Tibial artery (tissue), 4 donors: ENCODE measurements at regions not wholly inside any gene's neighbourhood (a gene's known extent, or its start where the extent isn't known, plus 50 kb on each side); places are given as distances from the start of the nearest gene placed in this dataset.

Source experiments
- DNase-seq, 2 donors: peaks; one replicate each; pipeline ENCODE4 v3.0.0-alpha.2; 2019
- H3K27ac ChIP-seq, 2 donors: fragments of 200-600 bp; sonication (generic) in 1 of 2; 1 replicate in 1 of 2; 2 replicates in 1 of 2; pipeline ENCODE4 v1.5.1; 2018 to 2019; ENCODE audit warnings: mild to moderate bottlenecking in 1 of 2
- H3K27me3 ChIP-seq, 2 donors: fragments of 200-600 bp; sonication (generic) in 1 of 2; one replicate each; pipeline versions ENCODE4 v1.5.1 to v1.6.0; 2016 to 2019
- H3K36me3 ChIP-seq, 3 donors: fragments of 200-600 bp; sonication (generic) in 2 of 3; one replicate each; pipeline ENCODE4 v1.5.1; 2016 to 2019; ENCODE audit warnings: mild to moderate bottlenecking in 2 of 3
- H3K4me1 ChIP-seq, 4 donors: fragments of 200-600 bp; sonication (generic) in 2 of 4; 1 replicate in 3 of 4; 2 replicates in 1 of 4; pipeline ENCODE4 v1.5.1; 2016 to 2019
- H3K4me3 ChIP-seq, 2 donors: fragments of 200-600 bp; sonication (generic) in 1 of 2; 1 replicate in 1 of 2; 2 replicates in 1 of 2; pipeline ENCODE4 v1.5.1; 2018 to 2019; ENCODE audit warnings: mild to moderate bottlenecking in 2 of 2
- H3K9me3 ChIP-seq, 3 donors: fragments of 200-600 bp; sonication (generic) in 1 of 3; one replicate each; pipeline ENCODE4 v1.5.1; 2016 to 2019
- intact Hi-C: fragments of 100-400 bp; cut with DNase I; formaldehyde crosslinking; loops from one replicate; pipeline ENCODE4 v1.15.0; 2023; ENCODE audit warnings: low total_unique reads
- TF ChIP-seq, protein P1 (sequence below), 2 experiments: fragments of 200-600 bp in 1 of 2; fragments of 450-650 bp in 1 of 2; IDR thresholded peaks; one replicate each; pipeline ENCODE4 v1.5.1; 2017 to 2019; ENCODE audit warnings: antibody characterized with exemption in 2 of 2, mild to moderate bottlenecking in 1 of 2, moderate library complexity in 1 of 2

DNA sequence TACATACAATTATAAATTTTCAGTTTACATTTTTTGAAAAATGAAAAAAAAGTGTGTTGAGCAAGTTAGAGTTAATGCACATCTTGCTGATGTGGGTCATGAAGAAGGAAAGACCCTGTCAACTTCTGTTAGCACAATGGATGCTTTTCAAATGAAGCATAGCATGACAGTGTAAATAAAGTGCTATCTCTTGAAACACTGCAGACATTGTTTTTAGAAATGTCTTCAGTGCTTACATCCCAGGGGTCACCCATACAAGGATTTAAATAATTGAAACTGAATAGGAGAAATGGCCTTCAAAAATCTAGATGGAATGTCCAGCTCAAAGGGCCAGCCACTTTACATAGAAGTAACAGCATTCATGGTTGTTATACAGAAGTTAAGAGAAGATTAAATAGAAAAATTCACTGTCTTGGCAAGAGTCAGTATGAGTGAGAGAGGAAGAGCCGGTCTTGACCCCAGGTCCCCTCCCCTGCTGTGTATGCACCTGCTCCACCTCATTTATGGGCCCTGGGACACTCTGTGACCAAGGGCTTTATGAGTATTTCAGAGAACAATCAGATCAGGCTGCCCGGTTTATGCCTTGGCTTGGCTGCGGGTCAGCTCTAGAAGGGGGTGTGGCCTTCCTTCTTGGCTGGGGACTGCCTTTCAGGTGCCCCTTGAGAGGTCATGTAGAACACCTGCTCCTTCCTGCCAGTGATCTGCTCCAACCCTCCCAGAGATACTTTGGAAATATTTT lies 237.7 kb upstream of the TMEM72 start:
- H3K4me3 ChIP-seq, result no peak overlapping the region
- H3K9me3 ChIP-seq, result no peaks in the 10 kb centered on the region
- TF ChIP-seq, protein P1, sequence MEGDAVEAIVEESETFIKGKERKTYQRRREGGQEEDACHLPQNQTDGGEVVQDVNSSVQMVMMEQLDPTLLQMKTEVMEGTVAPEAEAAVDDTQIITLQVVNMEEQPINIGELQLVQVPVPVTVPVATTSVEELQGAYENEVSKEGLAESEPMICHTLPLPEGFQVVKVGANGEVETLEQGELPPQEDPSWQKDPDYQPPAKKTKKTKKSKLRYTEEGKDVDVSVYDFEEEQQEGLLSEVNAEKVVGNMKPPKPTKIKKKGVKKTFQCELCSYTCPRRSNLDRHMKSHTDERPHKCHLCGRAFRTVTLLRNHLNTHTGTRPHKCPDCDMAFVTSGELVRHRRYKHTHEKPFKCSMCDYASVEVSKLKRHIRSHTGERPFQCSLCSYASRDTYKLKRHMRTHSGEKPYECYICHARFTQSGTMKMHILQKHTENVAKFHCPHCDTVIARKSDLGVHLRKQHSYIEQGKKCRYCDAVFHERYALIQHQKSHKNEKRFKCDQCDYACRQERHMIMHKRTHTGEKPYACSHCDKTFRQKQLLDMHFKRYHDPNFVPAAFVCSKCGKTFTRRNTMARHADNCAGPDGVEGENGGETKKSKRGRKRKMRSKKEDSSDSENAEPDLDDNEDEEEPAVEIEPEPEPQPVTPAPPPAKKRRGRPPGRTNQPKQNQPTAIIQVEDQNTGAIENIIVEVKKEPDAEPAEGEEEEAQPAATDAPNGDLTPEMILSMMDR (IDR thresholded peaks at IDR 0.05), result no peak
- DNase-seq, result no peak
- no peaks in the 10 kb centered on the region for H3K36me3 ChIP-seq
- intact Hi-C loops, result no loop called here
- no peaks in the 10 kb centered on the region for H3K27me3 ChIP-seq
- peaks cover 0 to 11% (median 7%) of the 10 kb centered on the region in 4 donors for H3K4me1 ChIP-seq
- no peak overlapping the region for H3K27ac ChIP-seq

- TF ChIP-seq, protein P1 (IDR thresholded peaks at IDR 0.05), result no peak
- H3K36me3 ChIP-seq, result no peaks in the 10 kb centered on the region
- H3K9me3 ChIP-seq, result no peaks in the 10 kb centered on the region
- no peaks in the 10 kb centered on the region for H3K27me3 ChIP-seq
- intact Hi-C loops, result no loop called here
- H3K27ac ChIP-seq, result no peak overlapping the region
- H3K4me3 ChIP-seq, result no peak overlapping the region
- peaks cover 0 to 17% (median 8%) of the 10 kb centered on the region in 4 donors for H3K4me1 ChIP-seq
- no peak for DNase-seq
Observed at GRCh38 chr10:44674536-44675386, 236.4 kb upstream of the TMEM72 start.

DNA sequence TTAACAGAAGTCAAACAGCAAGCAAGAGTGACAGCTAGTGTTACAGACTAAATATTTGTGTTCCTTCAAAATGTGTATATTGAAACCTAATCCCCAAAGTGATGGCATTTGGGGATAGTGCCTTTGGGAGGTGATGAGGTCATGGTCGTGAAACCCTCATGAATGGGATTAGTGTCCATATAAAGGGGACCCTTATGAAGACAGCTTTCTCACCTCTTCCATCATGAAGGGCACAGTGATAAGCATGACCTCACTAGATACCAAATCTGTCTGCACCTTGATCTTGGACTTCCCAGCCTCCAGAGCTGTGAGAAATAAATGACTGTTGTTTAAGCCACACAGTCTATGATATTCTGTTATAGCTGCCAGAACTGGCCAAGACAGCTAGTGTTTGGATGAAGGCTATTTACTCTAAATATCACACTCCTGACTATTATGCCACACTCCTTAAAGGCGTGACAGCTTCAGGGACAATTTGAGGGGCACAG lies 235.7 kb upstream of the TMEM72 start:
- H3K4me1 ChIP-seq, result peaks cover 0 to 24% (median 10%) of the 10 kb centered on the region in 4 donors
- H3K4me3 ChIP-seq, result no peak overlapping the region
- no peaks in the 10 kb centered on the region for H3K27me3 ChIP-seq
- DNase-seq, result no peak
- intact Hi-C loops, result no loop called here
- H3K36me3 ChIP-seq, result no peaks in the 10 kb centered on the region
- H3K9me3 ChIP-seq, result no peaks in the 10 kb centered on the region
- no peak overlapping the region for H3K27ac ChIP-seq
- TF ChIP-seq, protein P1 (IDR thresholded peaks at IDR 0.05), result no peak

DNA sequence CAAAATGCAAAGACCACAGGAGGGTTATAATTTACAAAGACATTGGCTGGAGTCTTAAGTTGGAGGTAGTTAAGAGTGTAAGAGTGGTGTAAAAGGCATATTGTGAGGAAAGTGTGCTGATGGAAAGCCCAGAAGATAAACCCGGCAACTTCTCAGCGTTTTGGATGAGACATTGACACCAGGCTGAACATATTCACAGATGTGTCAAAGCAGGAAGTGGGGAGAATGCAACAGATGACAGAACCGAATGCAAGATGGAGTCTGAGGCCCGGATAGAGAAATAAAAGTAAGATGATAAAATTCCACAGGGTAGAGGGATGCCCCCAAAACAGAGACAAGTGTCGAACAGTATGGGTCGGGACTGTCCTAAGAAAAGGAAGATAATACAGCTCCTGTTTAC lies 230.4 kb upstream of the TMEM72 start:
- no peaks in the 10 kb centered on the region for H3K36me3 ChIP-seq
- intact Hi-C loops, result no loop called here
- H3K27me3 ChIP-seq, result no peaks in the 10 kb centered on the region
- H3K9me3 ChIP-seq, result no peaks in the 10 kb centered on the region
- no peak for DNase-seq
- no peak overlapping the region for H3K27ac ChIP-seq
- TF ChIP-seq, protein P1 (IDR thresholded peaks at IDR 0.05), result no peak
- H3K4me1 ChIP-seq, result peaks cover 0 to 21% (median 3%) of the 10 kb centered on the region in 4 donors
- H3K4me3 ChIP-seq, result no peak overlapping the region

DNA sequence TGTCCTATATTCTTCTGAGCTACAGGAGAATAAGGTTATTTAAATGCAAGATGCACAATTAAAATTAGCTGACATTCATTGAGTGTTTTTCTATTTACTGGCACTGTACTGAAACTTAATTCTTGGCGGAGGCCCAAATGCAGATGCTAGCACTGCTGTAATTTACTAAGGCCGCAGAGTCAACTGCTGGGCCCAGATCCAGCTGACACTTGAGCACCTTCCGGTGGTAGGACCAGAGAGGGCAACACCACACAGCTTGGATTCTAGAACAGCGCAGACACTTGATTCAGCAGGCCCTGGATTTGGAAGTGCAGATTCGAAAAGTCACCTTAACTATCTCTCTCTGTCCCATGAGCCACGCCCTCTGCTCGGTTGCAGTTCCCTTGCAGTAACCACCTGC lies 228.6 kb upstream of the TMEM72 start:
- no peak for DNase-seq
- H3K27ac ChIP-seq, result no peak overlapping the region
- intact Hi-C loops, result no loop called here
- no peaks in the 10 kb centered on the region for H3K36me3 ChIP-seq
- no peak overlapping the region for H3K4me3 ChIP-seq
- no peaks in the 10 kb centered on the region for H3K27me3 ChIP-seq
- H3K4me1 ChIP-seq, result peaks cover 0 to 21% (median 3%) of the 10 kb centered on the region in 4 donors
- TF ChIP-seq, protein P1 (IDR thresholded peaks at IDR 0.05), result no peak
- no peaks in the 10 kb centered on the region for H3K9me3 ChIP-seq
